Brain microvascular endothelial cell (primary cell): ENCODE measurements at regions not wholly inside any gene's neighbourhood (a gene's known extent, or its start where the extent isn't known, plus 50 kb on each side); places are given as distances from the start of the nearest gene placed in this dataset.
"Not testable (repeated sequence)": the region's sequence is repeated elsewhere in the genome, so short reads cannot be mapped to it uniquely, and the experiment has no call there.

ENCODE experiments used
- DNase-seq: peaks from one replicate; pipeline ENCODE4 v3.0.0-alpha.2; 2020
- H3K27ac ChIP-seq: fragments of 250-450 bp; sonication (Bioruptor Pico); 2 replicates; pipeline ENCODE4 v1.5.1; 2020; ENCODE audit warnings: mild to moderate bottlenecking, moderate library complexity
- H3K27me3 ChIP-seq: fragments of 250-450 bp; sonication (Bioruptor Pico); replicated peaks from 2 replicates; pipeline ENCODE4 v1.5.1; 2020; ENCODE audit warnings: mild to moderate bottlenecking
- H3K36me3 ChIP-seq: fragments of 250-450 bp; sonication (Bioruptor Pico); replicated peaks from 2 replicates; pipeline ENCODE4 v1.5.1; 2020; ENCODE audit warnings: mild to moderate bottlenecking
- H3K4me3 ChIP-seq: 2 replicates; pipeline ENCODE4 v1.5.1; 2011; ENCODE audit warnings: low read depth, mild to moderate bottlenecking, control low read depth, low read length, moderate library complexity
- CTCF ChIP-seq: IDR thresholded peaks from 2 replicates; pipeline ENCODE4 v1.5.1; 2011; ENCODE audit warnings: low read depth, mild to moderate bottlenecking, moderate library complexity, low read length, control low read depth, inconsistent platforms; ENCODE audit errors: missing control alignments
- in situ Hi-C: cut with HindIII; loops from 2 replicates; pipeline ENCODE4 v1.10.0; 2017; ENCODE audit warnings: low sequenced_read_pairs, low pct_ligation_motif_present

- no peak for TF ChIP-seq CTCF
- DNase-seq: no peak
- Histone ChIP-seq H3K36me3 (no peaks in the 10 kb centered on the region), H3K27ac (no peak overlapping the region), H3K27me3 (no peaks in the 10 kb centered on the region), H3K4me3 (no peak overlapping the region)
- in situ Hi-C loops: no loop called here
These were observed 749.8 kb upstream of the SGO1 start for GRCh38 chr3:20935791-20936190.

- no peak for DNase-seq
- in situ Hi-C loops: no loop called here
- H3K27me3 ChIP-seq: no peaks in the 10 kb centered on the region
- TF ChIP-seq CTCF: no peak
- H3K36me3 ChIP-seq: no peaks in the 10 kb centered on the region
- H3K4me3 ChIP-seq: no peak overlapping the region
- H3K27ac ChIP-seq: no peak overlapping the region
These were observed 745.8 kb upstream of the SGO1 start for GRCh38 chr3:20931834-20932233.

GRCh38 chr3:20930034-20930433 is 744.0 kb upstream of the SGO1 start:
- Histone ChIP-seq H3K27ac (no peak overlapping the region), H3K4me3 (no peak overlapping the region), H3K27me3 (no peaks in the 10 kb centered on the region), H3K36me3 (no peaks in the 10 kb centered on the region)
- TF ChIP-seq CTCF: peak; percentile 63
- DNase-seq: peak; percentile 16
- in situ Hi-C loops: no loop called here

GRCh38 chr3:20924646-20925385 is 738.8 kb upstream of the SGO1 start:
- Histone ChIP-seq H3K4me3 (no peak overlapping the region), H3K36me3 (no peaks in the 10 kb centered on the region), H3K27me3 (no peaks in the 10 kb centered on the region), H3K27ac (no peak overlapping the region)
- in situ Hi-C loops: no loop called here
- no peak for DNase-seq
- TF ChIP-seq CTCF: no peak

GRCh38 chr3:20921112-20921511 is 735.1 kb upstream of the SGO1 start:
- H3K4me3 ChIP-seq, DNase-seq, in situ Hi-C loops, H3K36me3 ChIP-seq, H3K27ac ChIP-seq, H3K27me3 ChIP-seq: not testable (repeated sequence)

GRCh38 chr3:20916951-20917606 is 731.1 kb upstream of the SGO1 start:
- no peak for TF ChIP-seq CTCF
- Histone ChIP-seq H3K36me3 (no peaks in the 10 kb centered on the region), H3K27me3 (no peaks in the 10 kb centered on the region), H3K4me3 (no peak overlapping the region), H3K27ac (no peak overlapping the region)
- in situ Hi-C loops: no loop called here
- no peak for DNase-seq
